HepG2 (cell line): ENCODE measurements at regions not wholly inside any gene's neighbourhood (a gene's known extent, or its start where the extent isn't known, plus 50 kb on each side); places are given as distances from the start of the nearest gene placed in this dataset.

Experiments
- CBFB ChIP-seq: sonication (generic); formaldehyde crosslinking; IDR thresholded peaks from 2 replicates; pipeline ENCODE4 v1.4.0; 2020; ENCODE audit warnings: missing genetic modification reagents
- NFIC ChIP-seq: IDR thresholded peaks from 2 replicates; pipeline ENCODE4 v1.6.1; 2012; ENCODE audit warnings: mild to moderate bottlenecking, low read length, inconsistent platforms
- ZNF17 ChIP-seq: sonication (generic); formaldehyde crosslinking; IDR thresholded peaks from 2 replicates; pipeline ENCODE4 v1.5.0; 2020; ENCODE audit warnings: mild to moderate bottlenecking, missing genetic modification reagents
- ZNF619 ChIP-seq: sonication (generic); formaldehyde crosslinking; IDR thresholded peaks from 2 replicates; pipeline ENCODE4 v1.4.0; 2020; ENCODE audit warnings: mild to moderate bottlenecking, missing genetic modification reagents
- ZSCAN20 ChIP-seq: sonication (generic); formaldehyde crosslinking; IDR thresholded peaks from 2 replicates; pipeline ENCODE4 v1.4.0; 2020; ENCODE audit warnings: missing genetic modification reagents, mild to moderate bottlenecking, borderline replicate concordance
- TF ChIP-seq, protein P1 (sequence below): fragments of 450-650 bp; IDR thresholded peaks from 2 replicates; pipeline ENCODE4 v1.6.1; 2017
- TF ChIP-seq, protein P2 (sequence below): sonication (generic); formaldehyde crosslinking; IDR thresholded peaks from 2 replicates; pipeline ENCODE4 v1.4.0; 2020; ENCODE audit warnings: mild to moderate bottlenecking, low read depth, missing genetic modification reagents
- TF ChIP-seq, protein P3 (sequence below): sonication (generic); formaldehyde crosslinking; IDR thresholded peaks from 2 replicates; pipeline ENCODE4 v1.9.0; 2021; ENCODE audit warnings: mild to moderate bottlenecking, missing genetic modification reagents

DNA sequence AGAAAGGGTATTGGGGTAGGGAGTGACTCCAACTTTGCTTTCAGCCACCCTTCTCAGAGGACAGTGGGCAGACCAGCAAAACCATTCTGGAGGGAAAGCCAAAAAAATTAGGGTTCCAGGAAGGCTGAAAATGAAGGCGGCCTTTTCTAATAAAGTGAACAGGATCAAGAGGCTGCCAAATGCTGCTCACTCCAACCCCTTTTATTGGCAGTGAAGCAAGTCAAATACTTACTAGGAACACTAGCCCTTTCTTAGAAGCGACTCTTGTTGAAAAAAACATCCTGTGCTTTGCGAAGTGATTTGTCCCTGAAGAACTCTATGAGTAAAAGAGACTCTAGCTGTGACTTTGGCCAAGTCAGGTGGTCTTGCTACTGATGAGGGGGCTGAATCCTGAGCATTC is 83.6 kb upstream of the CYP1B1 start (continued):
- TF ChIP-seq, protein P1, sequence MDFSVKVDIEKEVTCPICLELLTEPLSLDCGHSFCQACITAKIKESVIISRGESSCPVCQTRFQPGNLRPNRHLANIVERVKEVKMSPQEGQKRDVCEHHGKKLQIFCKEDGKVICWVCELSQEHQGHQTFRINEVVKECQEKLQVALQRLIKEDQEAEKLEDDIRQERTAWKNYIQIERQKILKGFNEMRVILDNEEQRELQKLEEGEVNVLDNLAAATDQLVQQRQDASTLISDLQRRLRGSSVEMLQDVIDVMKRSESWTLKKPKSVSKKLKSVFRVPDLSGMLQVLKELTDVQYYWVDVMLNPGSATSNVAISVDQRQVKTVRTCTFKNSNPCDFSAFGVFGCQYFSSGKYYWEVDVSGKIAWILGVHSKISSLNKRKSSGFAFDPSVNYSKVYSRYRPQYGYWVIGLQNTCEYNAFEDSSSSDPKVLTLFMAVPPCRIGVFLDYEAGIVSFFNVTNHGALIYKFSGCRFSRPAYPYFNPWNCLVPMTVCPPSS = no peak
- TF ChIP-seq CBFB (CRISPR knock-in tag) = no peak
- no peak for TF ChIP-seq ZNF17 (CRISPR knock-in tag)
- TF ChIP-seq ZNF619 (CRISPR knock-in tag) = no peak
- TF ChIP-seq, protein P2, sequence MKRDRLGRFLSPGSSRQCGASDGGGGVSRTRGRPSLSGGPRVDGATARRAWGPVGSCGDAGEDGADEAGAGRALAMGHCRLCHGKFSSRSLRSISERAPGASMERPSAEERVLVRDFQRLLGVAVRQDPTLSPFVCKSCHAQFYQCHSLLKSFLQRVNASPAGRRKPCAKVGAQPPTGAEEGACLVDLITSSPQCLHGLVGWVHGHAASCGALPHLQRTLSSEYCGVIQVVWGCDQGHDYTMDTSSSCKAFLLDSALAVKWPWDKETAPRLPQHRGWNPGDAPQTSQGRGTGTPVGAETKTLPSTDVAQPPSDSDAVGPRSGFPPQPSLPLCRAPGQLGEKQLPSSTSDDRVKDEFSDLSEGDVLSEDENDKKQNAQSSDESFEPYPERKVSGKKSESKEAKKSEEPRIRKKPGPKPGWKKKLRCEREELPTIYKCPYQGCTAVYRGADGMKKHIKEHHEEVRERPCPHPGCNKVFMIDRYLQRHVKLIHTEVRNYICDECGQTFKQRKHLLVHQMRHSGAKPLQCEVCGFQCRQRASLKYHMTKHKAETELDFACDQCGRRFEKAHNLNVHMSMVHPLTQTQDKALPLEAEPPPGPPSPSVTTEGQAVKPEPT = no peak
- TF ChIP-seq, protein P3, sequence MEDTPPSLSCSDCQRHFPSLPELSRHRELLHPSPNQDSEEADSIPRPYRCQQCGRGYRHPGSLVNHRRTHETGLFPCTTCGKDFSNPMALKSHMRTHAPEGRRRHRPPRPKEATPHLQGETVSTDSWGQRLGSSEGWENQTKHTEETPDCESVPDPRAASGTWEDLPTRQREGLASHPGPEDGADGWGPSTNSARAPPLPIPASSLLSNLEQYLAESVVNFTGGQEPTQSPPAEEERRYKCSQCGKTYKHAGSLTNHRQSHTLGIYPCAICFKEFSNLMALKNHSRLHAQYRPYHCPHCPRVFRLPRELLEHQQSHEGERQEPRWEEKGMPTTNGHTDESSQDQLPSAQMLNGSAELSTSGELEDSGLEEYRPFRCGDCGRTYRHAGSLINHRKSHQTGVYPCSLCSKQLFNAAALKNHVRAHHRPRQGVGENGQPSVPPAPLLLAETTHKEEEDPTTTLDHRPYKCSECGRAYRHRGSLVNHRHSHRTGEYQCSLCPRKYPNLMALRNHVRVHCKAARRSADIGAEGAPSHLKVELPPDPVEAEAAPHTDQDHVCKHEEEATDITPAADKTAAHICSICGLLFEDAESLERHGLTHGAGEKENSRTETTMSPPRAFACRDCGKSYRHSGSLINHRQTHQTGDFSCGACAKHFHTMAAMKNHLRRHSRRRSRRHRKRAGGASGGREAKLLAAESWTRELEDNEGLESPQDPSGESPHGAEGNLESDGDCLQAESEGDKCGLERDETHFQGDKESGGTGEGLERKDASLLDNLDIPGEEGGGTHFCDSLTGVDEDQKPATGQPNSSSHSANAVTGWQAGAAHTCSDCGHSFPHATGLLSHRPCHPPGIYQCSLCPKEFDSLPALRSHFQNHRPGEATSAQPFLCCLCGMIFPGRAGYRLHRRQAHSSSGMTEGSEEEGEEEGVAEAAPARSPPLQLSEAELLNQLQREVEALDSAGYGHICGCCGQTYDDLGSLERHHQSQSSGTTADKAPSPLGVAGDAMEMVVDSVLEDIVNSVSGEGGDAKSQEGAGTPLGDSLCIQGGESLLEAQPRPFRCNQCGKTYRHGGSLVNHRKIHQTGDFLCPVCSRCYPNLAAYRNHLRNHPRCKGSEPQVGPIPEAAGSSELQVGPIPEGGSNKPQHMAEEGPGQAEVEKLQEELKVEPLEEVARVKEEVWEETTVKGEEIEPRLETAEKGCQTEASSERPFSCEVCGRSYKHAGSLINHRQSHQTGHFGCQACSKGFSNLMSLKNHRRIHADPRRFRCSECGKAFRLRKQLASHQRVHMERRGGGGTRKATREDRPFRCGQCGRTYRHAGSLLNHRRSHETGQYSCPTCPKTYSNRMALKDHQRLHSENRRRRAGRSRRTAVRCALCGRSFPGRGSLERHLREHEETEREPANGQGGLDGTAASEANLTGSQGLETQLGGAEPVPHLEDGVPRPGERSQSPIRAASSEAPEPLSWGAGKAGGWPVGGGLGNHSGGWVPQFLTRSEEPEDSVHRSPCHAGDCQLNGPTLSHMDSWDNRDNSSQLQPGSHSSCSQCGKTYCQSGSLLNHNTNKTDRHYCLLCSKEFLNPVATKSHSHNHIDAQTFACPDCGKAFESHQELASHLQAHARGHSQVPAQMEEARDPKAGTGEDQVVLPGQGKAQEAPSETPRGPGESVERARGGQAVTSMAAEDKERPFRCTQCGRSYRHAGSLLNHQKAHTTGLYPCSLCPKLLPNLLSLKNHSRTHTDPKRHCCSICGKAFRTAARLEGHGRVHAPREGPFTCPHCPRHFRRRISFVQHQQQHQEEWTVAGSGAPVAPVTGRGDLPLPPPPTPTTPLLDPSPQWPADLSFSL (CRISPR knock-in tag) = no peak
- no peak for TF ChIP-seq ZSCAN20 (CRISPR knock-in tag)
- no peak for TF ChIP-seq NFIC
